RPMI8226 (cell line): ENCODE measurements at regions not wholly inside any gene's neighbourhood (a gene's known extent, or its start where the extent isn't known, plus 50 kb on each side); places are given as distances from the start of the nearest gene placed in this dataset.
A peak's percentile ranks its signal among the peaks of the same experiment; 100 is the strongest.

Experiments
- DNase-seq: peaks from one replicate; pipeline ENCODE4 v3.0.0-alpha.2; 2015

- no peak for DNase-seq
These were observed 883.0 kb upstream of the SEMA6A start for GRCh38 chr5:117457656-117458055.

GRCh38 chr5:117456866-117457470 is 882.3 kb upstream of the SEMA6A start:
- DNase-seq: no peak

GRCh38 chr5:117455236-117456233 is 880.9 kb upstream of the SEMA6A start:
- peak; percentile 63 for DNase-seq

- peak; percentile 80 for DNase-seq
These were observed 880.1 kb upstream of the SEMA6A start for GRCh38 chr5:117454716-117455212.

GRCh38 chr5:117436846-117437245 is 862.2 kb upstream of the SEMA6A start:
- no peak for DNase-seq

GRCh38 chr5:117435203-117435602 is 860.6 kb upstream of the SEMA6A start:
- no peak for DNase-seq

- peak; percentile 83 for DNase-seq
These were observed 859.6 kb upstream of the SEMA6A start for GRCh38 chr5:117434254-117434653.

GRCh38 chr5:117433818-117434217 is 859.2 kb upstream of the SEMA6A start:
- peak; percentile 30 for DNase-seq

- DNase-seq: no peak
These were observed 856.5 kb upstream of the SEMA6A start for GRCh38 chr5:117431091-117431490.

- DNase-seq: no peak
These were observed 850.5 kb upstream of the SEMA6A start for GRCh38 chr5:117425163-117425562.

- DNase-seq: peak; percentile 10
These were observed 849.9 kb upstream of the SEMA6A start for GRCh38 chr5:117424559-117424958.

GRCh38 chr5:117417501-117417900 is 842.9 kb upstream of the SEMA6A start:
- no peak for DNase-seq

- DNase-seq: no peak
These were observed 840.3 kb upstream of the SEMA6A start for GRCh38 chr5:117414926-117415325.

- DNase-seq: no peak
These were observed 837.1 kb upstream of the SEMA6A start for GRCh38 chr5:117411701-117412100.

GRCh38 chr5:117405197-117405596 is 830.6 kb upstream of the SEMA6A start:
- no peak for DNase-seq

- no peak for DNase-seq
These were observed 820.0 kb upstream of the SEMA6A start for GRCh38 chr5:117394506-117395157.

- no peak for DNase-seq
These were observed 818.5 kb upstream of the SEMA6A start for GRCh38 chr5:117393125-117393524.

- no peak for DNase-seq
These were observed 805.7 kb upstream of the SEMA6A start for GRCh38 chr5:117380316-117380715.

- DNase-seq: no peak
These were observed 804.9 kb upstream of the SEMA6A start for GRCh38 chr5:117379521-117379920.

- no peak for DNase-seq
These were observed 802.1 kb upstream of the SEMA6A start for GRCh38 chr5:117376748-117377147.

GRCh38 chr5:117359895-117360294 is 785.3 kb upstream of the SEMA6A start:
- no peak for DNase-seq

- DNase-seq: no peak
These were observed 783.3 kb upstream of the SEMA6A start for GRCh38 chr5:117357886-117358285.

- DNase-seq: no peak
These were observed 772.7 kb upstream of the SEMA6A start for GRCh38 chr5:117347280-117347679.
